WTC11 (cell line): ENCODE measurements at regions not wholly inside any gene's neighbourhood (a gene's known extent, or its start where the extent isn't known, plus 50 kb on each side); places are given as distances from the start of the nearest gene placed in this dataset.

Experiments
- ATAC-seq: fragments of 200-7000 bp; cut with Tn5 transposase; 2 replicates; pipeline ENCODE4 v1.10.0; 2021; ENCODE audit warnings: mild to moderate bottlenecking, moderate library complexity
- CTCF ChIA-PET: fragments of 300-600 bp; sonication (Branson Sonifier 250); formaldehyde crosslinking; loops from one replicate; lab custom pipeline; 2021; ENCODE audit warnings: antibody characterized with exemption; lab: Charles Lee
- POLR2A ChIA-PET: fragments of 350-600 bp; sonication (Branson Sonifier 250); formaldehyde crosslinking; loops from one replicate; lab custom pipeline; 2021; ENCODE audit warnings: antibody characterized with exemption; lab: Charles Lee
- DNase-seq: peaks from one replicate; pipeline ENCODE4 v3.0.0; 2021; ENCODE audit warnings: low spot score
- H3K27ac Mint-ChIP-seq: 2 replicates; pipeline ENCODE4 v1.8.0; 2021; ENCODE audit warnings: mixed read lengths
- H3K27me3 Mint-ChIP-seq: 2 replicates; pipeline ENCODE4 v1.8.0; 2021; ENCODE audit warnings: low read depth, mild to moderate bottlenecking, moderate library complexity, mixed read lengths
- H3K36me3 Mint-ChIP-seq: 2 replicates; pipeline ENCODE4 v1.8.0; 2021; ENCODE audit warnings: mixed read lengths
- H3K4me1 Mint-ChIP-seq: 2 replicates; pipeline ENCODE4 v1.8.0; 2022; ENCODE audit warnings: mixed read lengths
- H3K4me3 Mint-ChIP-seq: 2 replicates; pipeline ENCODE4 v1.8.0; 2021; ENCODE audit warnings: mild to moderate bottlenecking, moderate library complexity, mixed read lengths
- H3K9me3 Mint-ChIP-seq: 2 replicates; pipeline ENCODE4 v1.8.0; 2021; ENCODE audit warnings: mixed read lengths
- ATF2 ChIP-seq: sonication (generic); formaldehyde crosslinking; IDR thresholded peaks from 2 replicates; pipeline ENCODE4 v1.8.1; 2022; ENCODE audit warnings: low read depth, missing genetic modification reagents, borderline replicate concordance
- EMX1 ChIP-seq: fragments of 250-450 bp; sonication (Bioruptor Pico); IDR thresholded peaks from 2 replicates; pipeline ENCODE4 v1.8.0; 2021; ENCODE audit warnings: mild to moderate bottlenecking
- FOXP4 ChIP-seq: sonication (generic); formaldehyde crosslinking; IDR thresholded peaks from 2 replicates; pipeline ENCODE4 v1.8.0; 2022; ENCODE audit warnings: mild to moderate bottlenecking, missing genetic modification reagents
- MLX ChIP-seq: sonication (generic); formaldehyde crosslinking; IDR thresholded peaks from 2 replicates; pipeline ENCODE4 v1.8.1; 2023; ENCODE audit warnings: mild to moderate bottlenecking, missing genetic modification reagents, moderate library complexity
- MXD4 ChIP-seq: fragments of 250-450 bp; sonication (Bioruptor Pico); IDR thresholded peaks from 2 replicates; pipeline ENCODE4 v1.8.0; 2021; ENCODE audit warnings: mild to moderate bottlenecking, moderate library complexity, borderline replicate concordance
- MYBL2 ChIP-seq: sonication (generic); formaldehyde crosslinking; IDR thresholded peaks from 2 replicates; pipeline ENCODE4 v1.8.1; 2023; ENCODE audit warnings: mild to moderate bottlenecking, moderate library complexity, missing genetic modification reagents
- PRDM15 ChIP-seq: sonication (generic); formaldehyde crosslinking; IDR thresholded peaks from 2 replicates; pipeline ENCODE4 v1.8.0; 2022; ENCODE audit warnings: missing genetic modification reagents
- PREB ChIP-seq: sonication (generic); formaldehyde crosslinking; IDR thresholded peaks from 2 replicates; pipeline ENCODE4 v1.8.1; 2022; ENCODE audit warnings: mild to moderate bottlenecking, missing genetic modification reagents, moderate library complexity, borderline replicate concordance
- RORB ChIP-seq: fragments of 250-450 bp; sonication (Bioruptor Pico); IDR thresholded peaks from 2 replicates; pipeline ENCODE4 v1.9.0; 2021; ENCODE audit warnings: mild to moderate bottlenecking
- SMAD4 ChIP-seq: sonication (generic); formaldehyde crosslinking; IDR thresholded peaks from 2 replicates; pipeline ENCODE4 v1.8.0; 2022; ENCODE audit warnings: mild to moderate bottlenecking, missing genetic modification reagents
- TCF7 ChIP-seq: sonication (generic); formaldehyde crosslinking; IDR thresholded peaks from 2 replicates; pipeline ENCODE4 v1.8.0; 2022; ENCODE audit warnings: mild to moderate bottlenecking, low read depth, missing genetic modification reagents, moderate library complexity
- USF1 ChIP-seq: sonication (generic); formaldehyde crosslinking; IDR thresholded peaks from 2 replicates; pipeline ENCODE4 v1.8.0; 2022; ENCODE audit warnings: mild to moderate bottlenecking, missing genetic modification reagents
- ZNF416 ChIP-seq: fragments of 250-450 bp; sonication (Bioruptor Pico); IDR thresholded peaks from 2 replicates; pipeline ENCODE4 v1.9.0; 2021; ENCODE audit warnings: mild to moderate bottlenecking, inconsistent platforms
- ZSCAN18 ChIP-seq: fragments of 250-450 bp; sonication (Bioruptor Pico); IDR thresholded peaks from 2 replicates; pipeline ENCODE4 v2.1.2; 2022; ENCODE audit warnings: mild to moderate bottlenecking, moderate library complexity
- TF ChIP-seq, protein P1 (sequence below): sonication (generic); formaldehyde crosslinking; IDR thresholded peaks from 2 replicates; pipeline ENCODE4 v1.8.0; 2022; ENCODE audit warnings: mild to moderate bottlenecking, missing genetic modification reagents

GRCh38 chr14:101112351-101113107 is 209.0 kb upstream of the RTL1 start:
- ATAC-seq: no peak
- H3K4me1 Mint-ChIP-seq: peaks cover 13% of the 10 kb centered on the region
- no peak overlapping the region for H3K4me3 Mint-ChIP-seq
- ChIA-PET POLR2A (no interaction called here), CTCF (no interaction called here)
- no peaks in the 10 kb centered on the region; the same call in 1 of the 2 replicates for H3K27me3 Mint-ChIP-seq
- no peak for TF ChIP-seq TCF7 (CRISPR knock-in tag)
- TF ChIP-seq MLX (CRISPR knock-in tag): no peak
- no peak for TF ChIP-seq ZSCAN18 (CRISPR knock-in tag)
- TF ChIP-seq MYBL2: no peak
- TF ChIP-seq MXD4 (CRISPR knock-in tag): no peak
- TF ChIP-seq, all 79 proteins: peak for 0
- Mint-ChIP-seq H3K36me3 (no peaks in the 10 kb centered on the region), H3K9me3 (no peaks in the 10 kb centered on the region; the same call in 1 of the 2 replicates), H3K27ac (no peak overlapping the region)
- no peak for DNase-seq

DNA sequence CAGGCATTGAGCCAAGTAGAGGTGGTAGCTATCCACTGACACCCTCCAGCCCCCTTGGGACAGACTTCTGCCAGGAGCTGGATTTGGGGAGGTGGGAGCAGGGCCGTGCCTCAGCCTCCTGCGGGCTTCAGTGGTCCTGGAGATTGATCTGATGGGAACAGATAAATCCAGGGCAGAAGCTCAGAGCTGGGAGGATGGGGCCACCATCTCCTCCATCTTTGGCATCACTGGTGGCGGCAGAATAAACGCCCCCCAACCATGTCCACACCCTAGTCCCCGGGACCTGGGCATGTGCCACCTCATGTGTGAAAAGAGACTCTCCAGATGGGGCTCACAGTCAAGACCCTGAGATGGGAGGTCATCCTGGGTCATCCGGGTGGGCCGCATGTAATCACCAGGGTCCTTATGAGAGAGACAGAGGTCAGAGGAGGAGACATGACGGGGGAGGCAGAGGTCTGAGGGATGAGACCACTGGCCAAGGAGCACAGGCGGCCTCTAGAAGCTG is 209.6 kb upstream of the RTL1 start:
- Mint-ChIP-seq H3K27ac (no peak overlapping the region), H3K4me3 (no peak overlapping the region), H3K36me3 (no peaks in the 10 kb centered on the region), H3K27me3 (peaks cover 3% of the 10 kb centered on the region; the same call in 1 of the 2 replicates), H3K9me3 (no peaks in the 10 kb centered on the region), H3K4me1 (peaks cover 13% of the 10 kb centered on the region)
- CTCF ChIA-PET: no interaction called here
- no peak for TF ChIP-seq RORB (CRISPR knock-in tag)
- TF ChIP-seq USF1 (CRISPR knock-in tag): no peak
- no peak for TF ChIP-seq PRDM15 (CRISPR knock-in tag)
- TF ChIP-seq FOXP4 (CRISPR knock-in tag): no peak
- TF ChIP-seq PREB (CRISPR knock-in tag): no peak
- TF ChIP-seq, protein P1, sequence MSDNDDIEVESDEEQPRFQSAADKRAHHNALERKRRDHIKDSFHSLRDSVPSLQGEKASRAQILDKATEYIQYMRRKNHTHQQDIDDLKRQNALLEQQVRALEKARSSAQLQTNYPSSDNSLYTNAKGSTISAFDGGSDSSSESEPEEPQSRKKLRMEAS (CRISPR knock-in tag): no peak
- TF ChIP-seq ATF2 (CRISPR knock-in tag): no peak
- TF ChIP-seq ZNF416: no peak
- TF ChIP-seq SMAD4 (CRISPR knock-in tag): no peak
- no peak for TF ChIP-seq EMX1 (CRISPR knock-in tag)
- POLR2A ChIA-PET: no interaction called here
- ATAC-seq (no peak), DNase-seq (no peak)
